ENCODE measurements at regions not wholly inside any gene's neighbourhood (a gene's known extent, or its start where the extent isn't known, plus 50 kb on each side); places are given as distances from the start of the nearest gene placed in this dataset.

DNA sequence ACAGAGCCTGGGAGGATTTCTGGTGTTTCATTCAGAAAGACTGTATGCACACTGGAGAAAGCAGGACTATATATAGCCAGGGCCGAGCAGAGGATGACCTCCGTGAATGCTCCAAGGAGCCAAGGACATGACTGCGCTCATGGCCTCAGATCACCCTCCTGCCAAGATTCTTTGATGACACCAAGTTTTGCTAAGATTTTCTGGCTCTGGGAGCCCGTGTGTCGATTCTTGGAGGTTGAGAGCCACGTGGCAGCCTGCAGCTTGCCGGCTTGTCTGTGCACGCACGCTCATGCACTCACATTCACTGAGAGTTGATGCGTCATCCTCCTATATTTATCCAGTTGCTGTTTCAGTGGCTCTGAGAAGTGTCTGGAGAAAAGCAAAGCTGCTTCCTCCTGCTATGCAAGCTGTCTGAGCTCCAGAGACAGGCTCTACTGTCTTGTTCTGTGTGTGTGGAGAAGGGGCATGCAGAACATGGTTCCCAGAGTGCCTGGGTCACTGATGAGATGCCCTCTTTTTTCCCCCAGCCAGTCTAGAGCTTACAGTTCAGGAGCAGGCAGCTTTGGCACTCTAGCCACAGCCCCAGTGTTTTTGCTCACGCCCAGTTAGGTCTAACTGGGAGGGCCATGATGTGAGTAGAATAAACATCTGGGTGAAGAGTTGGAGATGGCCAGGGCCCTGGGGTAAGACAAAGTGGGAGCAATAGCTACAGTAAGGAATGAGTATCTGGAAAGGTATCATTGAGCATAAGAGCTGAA lies 64.9 kb upstream of the SCOC start:
- H3K36me3 ChIP-seq (ENCODE audit: insufficient read depth, low read length), result no peaks in the 10 kb centered on the region
- ChIA-PET CTCF (ENCODE audit: partially characterized antibody) (interaction anchor here (1.4 kb wide), 1 partner anchor 22 kb away, joined by 3 read pairs; no protein-coding TSS in a partner anchor), POLR2A (ENCODE audit: partially characterized antibody) (no interaction called here)
- no peaks in the 10 kb centered on the region for H3K27me3 ChIP-seq (ENCODE audit: insufficient read depth, low read length)
- no peaks in the 10 kb centered on the region for H3K4me1 ChIP-seq (ENCODE audit: insufficient read depth, low read length)
- Mint-ChIP-seq H3K27ac (no peak overlapping the region), H3K4me3 (no peak overlapping the region), H3K36me3 (no peaks in the 10 kb centered on the region), H3K4me1 (no peaks in the 10 kb centered on the region), H3K27me3 (peaks cover 2 to 7% of the 10 kb centered on the region in 2 donors), H3K9me3 (no peaks in the 10 kb centered on the region)
- H3K4me3 ChIP-seq (ENCODE audit: low read length in 2 of 2), result no peak overlapping the region
- intact Hi-C loops (cut with micrococcal nuclease), result no loop called here
- H3K27ac ChIP-seq (ENCODE audit: low read depth, low read length), result no peak overlapping the region
- no peak for DNase-seq
- no peaks in the 10 kb centered on the region for H3K9me3 ChIP-seq (ENCODE audit: control insufficient read depth in 1 of 2, low read length in 2 of 2)

DNA sequence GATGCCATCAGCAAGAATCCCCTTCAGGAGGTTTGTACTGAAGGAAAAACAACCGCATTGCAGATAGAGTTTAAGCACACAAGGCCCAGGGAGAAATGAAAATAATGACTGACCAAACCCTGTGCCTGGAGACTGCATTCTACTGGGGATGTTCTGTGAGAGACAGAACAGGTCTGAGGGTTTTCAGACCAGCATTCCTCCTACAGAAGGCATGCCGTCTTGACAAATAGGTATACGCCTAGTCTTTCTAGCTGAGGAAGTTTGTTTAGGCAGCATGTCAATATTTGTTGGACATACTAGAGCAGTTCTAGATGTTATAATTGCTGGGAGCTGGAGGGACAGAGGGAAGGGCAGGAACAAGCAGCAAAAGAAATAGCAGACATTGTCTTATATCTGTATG lies 68.4 kb upstream of the SCOC start:
- CTCF ChIA-PET (ENCODE audit: partially characterized antibody), result no interaction called here
- Histone ChIP-seq H3K9me3 (ENCODE audit: control insufficient read depth in 1 of 2, low read length in 2 of 2) (no peaks in the 10 kb centered on the region), H3K4me1 (ENCODE audit: insufficient read depth, low read length) (no peaks in the 10 kb centered on the region), H3K36me3 (ENCODE audit: insufficient read depth, low read length) (no peaks in the 10 kb centered on the region), H3K27ac (ENCODE audit: low read depth, low read length) (no peak overlapping the region), H3K27me3 (ENCODE audit: insufficient read depth, low read length) (no peaks in the 10 kb centered on the region), H3K4me3 (ENCODE audit: low read length in 2 of 2) (no peak overlapping the region)
- POLR2A ChIA-PET (ENCODE audit: partially characterized antibody), result no interaction called here
- Mint-ChIP-seq H3K27me3 (peaks cover 0 to 6% of the 10 kb centered on the region in 2 donors), H3K36me3 (no peaks in the 10 kb centered on the region), H3K27ac (no peak overlapping the region), H3K4me1 (no peaks in the 10 kb centered on the region), H3K9me3 (no peaks in the 10 kb centered on the region), H3K4me3 (no peak overlapping the region)
- intact Hi-C loops (cut with micrococcal nuclease), result no loop called here
- no peak for DNase-seq

DNA sequence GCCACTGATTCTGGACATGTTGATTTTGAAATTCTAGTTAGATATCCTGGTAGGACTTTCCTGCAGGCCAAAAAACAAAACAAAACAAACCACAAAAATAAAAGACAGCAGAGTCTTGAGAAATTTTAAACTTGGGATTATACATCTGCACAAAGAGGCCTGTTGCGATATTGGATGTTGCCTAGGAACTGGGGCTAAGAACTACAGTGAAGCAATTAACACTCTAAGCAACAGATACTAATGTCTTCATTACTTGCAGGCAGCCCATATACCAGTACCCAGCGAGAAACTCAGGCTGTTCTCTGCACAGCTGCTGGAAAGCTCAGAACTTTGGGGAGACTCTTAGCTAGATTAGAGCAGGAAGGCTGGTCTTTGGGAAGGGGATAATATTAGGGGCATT lies 69.1 kb upstream of the SCOC start:
- intact Hi-C loops (cut with micrococcal nuclease), result no loop called here
- Histone ChIP-seq H3K27me3 (ENCODE audit: insufficient read depth, low read length) (no peaks in the 10 kb centered on the region), H3K27ac (ENCODE audit: low read depth, low read length) (no peak overlapping the region), H3K4me1 (ENCODE audit: insufficient read depth, low read length) (no peaks in the 10 kb centered on the region), H3K4me3 (ENCODE audit: low read length in 2 of 2) (no peak overlapping the region), H3K9me3 (ENCODE audit: control insufficient read depth in 1 of 2, low read length in 2 of 2) (no peaks in the 10 kb centered on the region), H3K36me3 (ENCODE audit: insufficient read depth, low read length) (no peaks in the 10 kb centered on the region)
- no peaks in the 10 kb centered on the region for H3K4me1 Mint-ChIP-seq
- H3K27me3 Mint-ChIP-seq, result peaks cover 0 to 6% of the 10 kb centered on the region in 2 donors
- no peak for DNase-seq
- no peak overlapping the region for H3K27ac Mint-ChIP-seq
- no peaks in the 10 kb centered on the region for H3K36me3 Mint-ChIP-seq
- ChIA-PET POLR2A (ENCODE audit: partially characterized antibody) (no interaction called here), CTCF (ENCODE audit: partially characterized antibody) (no interaction called here)
- H3K9me3 Mint-ChIP-seq, result no peaks in the 10 kb centered on the region
- no peak overlapping the region for H3K4me3 Mint-ChIP-seq

DNA sequence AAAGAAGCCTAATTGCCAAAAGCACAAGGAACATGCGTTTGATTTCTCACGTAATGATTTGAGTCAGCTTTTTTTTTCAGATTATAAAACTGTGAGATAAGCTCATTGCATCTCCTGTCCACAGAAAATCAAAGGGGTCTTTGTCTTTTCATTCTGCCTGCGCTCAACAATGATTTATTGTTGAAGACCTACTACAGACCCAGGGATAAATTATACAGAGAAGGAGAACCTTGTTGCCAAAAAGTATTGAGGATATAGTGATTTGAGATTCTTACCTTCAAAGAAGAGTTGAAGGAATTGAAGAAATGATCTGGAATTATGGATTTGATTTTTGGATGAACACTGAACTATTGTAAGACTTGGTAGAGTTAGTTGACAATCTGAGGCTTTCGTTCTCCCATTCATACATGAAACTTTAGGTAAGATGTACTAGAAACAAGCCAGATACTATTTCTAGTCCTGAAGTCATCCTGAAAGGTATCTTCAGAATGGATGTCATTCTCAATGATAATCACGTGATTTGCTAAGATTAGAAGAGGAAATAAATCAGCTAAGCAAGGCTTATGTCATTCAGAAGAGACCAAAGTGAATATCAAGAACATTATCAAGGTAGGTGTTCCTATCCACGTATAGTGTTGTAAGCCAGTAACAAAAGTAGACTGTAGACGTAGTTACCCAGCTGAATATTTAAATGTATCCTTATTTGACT lies 71.1 kb upstream of the SCOC start:
- Mint-ChIP-seq H3K36me3 (no peaks in the 10 kb centered on the region), H3K4me3 (no peak overlapping the region), H3K27ac (no peak overlapping the region), H3K4me1 (no peaks in the 10 kb centered on the region), H3K9me3 (no peaks in the 10 kb centered on the region), H3K27me3 (peaks cover 0 to 6% of the 10 kb centered on the region in 2 donors)
- H3K27ac ChIP-seq (ENCODE audit: low read depth, low read length), result no peak overlapping the region
- POLR2A ChIA-PET (ENCODE audit: partially characterized antibody), result no interaction called here
- no peaks in the 10 kb centered on the region for H3K36me3 ChIP-seq (ENCODE audit: insufficient read depth, low read length)
- no peaks in the 10 kb centered on the region for H3K4me1 ChIP-seq (ENCODE audit: insufficient read depth, low read length)
- intact Hi-C loops (cut with micrococcal nuclease), result no loop called here
- H3K4me3 ChIP-seq (ENCODE audit: low read length in 2 of 2), result no peak overlapping the region
- H3K9me3 ChIP-seq (ENCODE audit: control insufficient read depth in 1 of 2, low read length in 2 of 2), result no peaks in the 10 kb centered on the region
- DNase-seq, result no peak
- H3K27me3 ChIP-seq (ENCODE audit: insufficient read depth, low read length), result no peaks in the 10 kb centered on the region
- CTCF ChIA-PET (ENCODE audit: partially characterized antibody), result interaction anchor here (0.7 kb wide), 1 partner anchor 48 kb away, joined by 3 read pairs; no protein-coding TSS in a partner anchor

DNA sequence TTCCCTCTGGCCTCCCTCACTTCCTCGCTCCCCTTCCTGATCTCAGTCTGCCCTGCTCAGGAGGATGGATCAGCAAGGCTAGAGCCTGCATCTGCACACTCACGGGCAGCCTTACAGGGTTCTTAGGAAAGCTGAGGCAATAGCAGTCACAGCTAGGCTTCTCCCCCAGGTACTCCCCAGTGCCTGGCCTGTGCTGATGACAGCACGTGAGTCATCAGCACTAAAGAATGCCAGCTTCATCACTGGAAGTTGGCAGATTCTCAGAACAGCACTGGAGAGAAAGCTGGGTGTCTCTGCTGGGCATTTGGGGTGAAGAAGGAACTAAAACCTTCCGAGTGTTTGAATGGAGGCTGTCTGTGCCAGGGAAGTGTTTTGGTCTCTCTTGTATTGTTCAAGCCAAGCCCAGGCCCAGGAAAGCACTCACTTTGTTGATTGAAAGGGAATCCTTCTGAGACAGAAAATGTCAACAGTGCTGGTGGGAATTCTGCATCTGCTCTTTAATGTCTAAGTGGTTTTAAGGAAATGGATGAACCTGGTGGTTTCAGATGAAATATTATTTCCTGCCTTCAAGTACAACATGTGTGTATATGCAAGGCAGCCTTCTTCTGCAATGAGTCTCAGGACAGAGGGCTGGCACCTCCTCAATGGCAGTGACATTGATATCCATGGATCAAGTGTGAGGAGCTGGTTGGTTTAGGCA lies 73.0 kb upstream of the SCOC start:
- CTCF ChIA-PET (ENCODE audit: partially characterized antibody), result no interaction called here
- peaks cover 0 to 6% of the 10 kb centered on the region in 2 donors for H3K27me3 Mint-ChIP-seq

DNA sequence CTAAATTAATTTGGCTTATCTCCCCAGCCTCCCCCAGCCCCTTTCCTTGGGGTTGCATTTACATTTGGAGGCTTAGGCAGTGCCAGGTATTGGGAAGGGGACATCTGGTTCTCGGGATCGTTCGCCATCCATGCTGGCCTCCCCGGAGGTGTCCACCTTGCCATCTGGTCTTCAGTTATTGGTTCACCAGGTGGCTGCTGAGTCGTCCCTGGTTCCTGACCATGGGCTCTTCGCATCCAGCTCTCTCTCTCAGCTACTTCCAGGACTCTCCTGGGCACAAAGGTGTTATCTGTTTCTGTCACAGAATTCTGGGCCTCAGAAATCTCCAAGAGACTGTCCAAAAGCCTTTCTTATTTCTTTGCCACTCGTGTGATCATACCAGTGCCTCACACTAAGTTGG lies 75.4 kb upstream of the SCOC start:
- no peaks in the 10 kb centered on the region for H3K4me1 Mint-ChIP-seq
- intact Hi-C loops (cut with micrococcal nuclease), result no loop called here
- H3K27ac Mint-ChIP-seq, result no peak overlapping the region
- Histone ChIP-seq H3K36me3 (ENCODE audit: insufficient read depth, low read length) (no peaks in the 10 kb centered on the region), H3K9me3 (ENCODE audit: control insufficient read depth in 1 of 2, low read length in 2 of 2) (no peaks in the 10 kb centered on the region), H3K27ac (ENCODE audit: low read depth, low read length) (no peak overlapping the region), H3K4me1 (ENCODE audit: insufficient read depth, low read length) (no peaks in the 10 kb centered on the region), H3K27me3 (ENCODE audit: insufficient read depth, low read length) (no peaks in the 10 kb centered on the region), H3K4me3 (ENCODE audit: low read length in 2 of 2) (no peak overlapping the region)
- H3K4me3 Mint-ChIP-seq, result no peak overlapping the region
- ChIA-PET CTCF (ENCODE audit: partially characterized antibody) (no interaction called here), POLR2A (ENCODE audit: partially characterized antibody) (no interaction called here)
- no peak for DNase-seq
- H3K27me3 Mint-ChIP-seq, result peaks cover 0 to 6% of the 10 kb centered on the region in 2 donors
- H3K9me3 Mint-ChIP-seq, result no peaks in the 10 kb centered on the region
- H3K36me3 Mint-ChIP-seq, result no peaks in the 10 kb centered on the region

More for the DNA sequence above, 73.0 kb upstream of the SCOC start:
- Mint-ChIP-seq H3K9me3 (no peaks in the 10 kb centered on the region), H3K36me3 (no peaks in the 10 kb centered on the region), H3K4me3 (no peak overlapping the region), H3K4me1 (no peaks in the 10 kb centered on the region), H3K27ac (no peak overlapping the region)
- Histone ChIP-seq H3K27me3 (ENCODE audit: insufficient read depth, low read length) (no peaks in the 10 kb centered on the region), H3K9me3 (ENCODE audit: control insufficient read depth in 1 of 2, low read length in 2 of 2) (no peaks in the 10 kb centered on the region), H3K4me1 (ENCODE audit: insufficient read depth, low read length) (no peaks in the 10 kb centered on the region), H3K4me3 (ENCODE audit: low read length in 2 of 2) (no peak overlapping the region), H3K36me3 (ENCODE audit: insufficient read depth, low read length) (no peaks in the 10 kb centered on the region), H3K27ac (ENCODE audit: low read depth, low read length) (no peak overlapping the region)
- DNase-seq, result no peak
- POLR2A ChIA-PET (ENCODE audit: partially characterized antibody), result no interaction called here
- intact Hi-C loops (cut with micrococcal nuclease), result no loop called here

DNA sequence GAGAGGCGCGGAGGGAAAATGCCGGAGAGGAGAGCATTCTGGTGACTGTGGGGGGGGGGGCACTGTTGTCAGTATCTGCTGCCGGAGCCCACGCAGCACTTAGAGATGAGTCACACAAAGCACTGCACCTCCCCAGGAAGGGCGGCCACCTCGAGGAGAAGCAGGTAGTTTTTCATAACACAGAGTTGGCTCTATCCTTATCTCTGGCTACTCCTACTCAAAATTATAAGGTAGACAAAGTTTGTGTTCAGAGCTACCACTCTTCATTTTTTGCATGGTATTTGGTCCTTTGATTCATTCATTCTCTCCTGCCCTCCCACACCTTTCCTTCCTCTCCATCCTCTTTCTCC lies 76.2 kb upstream of the SCOC start:
- H3K27ac Mint-ChIP-seq, result no peak overlapping the region
- H3K9me3 ChIP-seq (ENCODE audit: control insufficient read depth in 1 of 2, low read length in 2 of 2), result no peaks in the 10 kb centered on the region
- no peak for DNase-seq
- H3K27ac ChIP-seq (ENCODE audit: low read depth, low read length), result no peak overlapping the region
- no peak overlapping the region for H3K4me3 ChIP-seq (ENCODE audit: low read length in 2 of 2)
- ChIA-PET POLR2A (ENCODE audit: partially characterized antibody) (no interaction called here), CTCF (ENCODE audit: partially characterized antibody) (no interaction called here)
- H3K4me1 Mint-ChIP-seq, result no peaks in the 10 kb centered on the region
- no peaks in the 10 kb centered on the region for H3K9me3 Mint-ChIP-seq
- H3K36me3 Mint-ChIP-seq, result no peaks in the 10 kb centered on the region
- H3K27me3 ChIP-seq (ENCODE audit: insufficient read depth, low read length), result no peaks in the 10 kb centered on the region
- H3K4me1 ChIP-seq (ENCODE audit: insufficient read depth, low read length), result no peaks in the 10 kb centered on the region
- intact Hi-C loops (cut with micrococcal nuclease), result no loop called here
- no peaks in the 10 kb centered on the region for H3K36me3 ChIP-seq (ENCODE audit: insufficient read depth, low read length)
- no peak overlapping the region for H3K4me3 Mint-ChIP-seq
- H3K27me3 Mint-ChIP-seq, result peaks cover 0 to 4% of the 10 kb centered on the region in 2 donors

All from CD4-positive, alpha-beta memory T cell (primary cell).